ENCODE measurements at regions not wholly inside any gene's neighbourhood (a gene's known extent, or its start where the extent isn't known, plus 50 kb on each side); places are given as distances from the start of the nearest gene placed in this dataset.
"Not testable (repeated sequence)": the region's sequence is repeated elsewhere in the genome, so short reads cannot be mapped to it uniquely, and the experiment has no call there.

GRCh38 chr1:189261128-189261527, 1216.5 kb downstream of the BRINP3 start:
- not testable (repeated sequence) for TF ChIP-seq CTCF (IDR thresholded peaks at IDR 0.05; ENCODE audit: borderline replicate concordance, extremely low read depth, low read length, poor library complexity, severe bottlenecking); EZH2 (IDR thresholded peaks at IDR 0.05; ENCODE audit: borderline replicate concordance, low read depth, low read length, severe bottlenecking)
